HFFc6 (cell line): ENCODE measurements at regions not wholly inside any gene's neighbourhood (a gene's known extent, or its start where the extent isn't known, plus 50 kb on each side); places are given as distances from the start of the nearest gene placed in this dataset.
"Not testable (repeated sequence)": the region's sequence is repeated elsewhere in the genome, so short reads cannot be mapped to it uniquely, and the experiment has no call there.

Source experiments
- DNase-seq: peaks from one replicate; pipeline ENCODE4 v3.0.0-alpha.2; 2018
- H3K27ac Mint-ChIP-seq: 2 replicates; pipeline ENCODE4 v1.8.0; 2020; ENCODE audit warnings: mild to moderate bottlenecking, mixed read lengths
- H3K27me3 Mint-ChIP-seq: 2 replicates; pipeline ENCODE4 v1.8.0; 2021; ENCODE audit warnings: mild to moderate bottlenecking, moderate library complexity, mixed read lengths; ENCODE audit not compliant: insufficient read depth
- H3K36me3 Mint-ChIP-seq: 2 replicates; pipeline ENCODE4 v1.8.0; 2021; ENCODE audit warnings: low read depth, mixed read lengths
- H3K4me1 Mint-ChIP-seq: 2 replicates; pipeline ENCODE4 v1.8.0; 2020; ENCODE audit warnings: low read depth, mixed read lengths
- H3K4me3 Mint-ChIP-seq: 2 replicates; pipeline ENCODE4 v1.8.0; 2020; ENCODE audit warnings: mild to moderate bottlenecking, moderate library complexity, mixed read lengths
- H3K9me3 Mint-ChIP-seq: 2 replicates; pipeline ENCODE4 v1.8.0; 2020; ENCODE audit warnings: mild to moderate bottlenecking, mixed read lengths
- CTCF ChIP-seq: fragments of 200-600 bp; sonication (generic); IDR thresholded peaks from 2 replicates; pipeline ENCODE4 v1.5.0; 2021; ENCODE audit warnings: antibody characterized with exemption, mild to moderate bottlenecking

- TF ChIP-seq CTCF, result peak; percentile 83
- H3K27ac Mint-ChIP-seq, result no peak overlapping the region
- H3K27me3 Mint-ChIP-seq, result peaks cover 6% of the 10 kb centered on the region
- H3K4me1 Mint-ChIP-seq, result peaks cover 39% of the 10 kb centered on the region
- H3K9me3 Mint-ChIP-seq, result no peaks in the 10 kb centered on the region
- H3K4me3 Mint-ChIP-seq, result peak overlapping the region; percentile 25; the same call in 1 of the 2 replicates
- no peaks in the 10 kb centered on the region for H3K36me3 Mint-ChIP-seq
- DNase-seq, result peak; percentile 58
Measured at GRCh38 chr9:33737811-33738606, 57.4 kb upstream of the PRSS3 start.

- DNase-seq, result no peak
- TF ChIP-seq CTCF, result no peak
- H3K36me3 Mint-ChIP-seq, result no peaks in the 10 kb centered on the region
- H3K4me1 Mint-ChIP-seq, result peaks cover 41% of the 10 kb centered on the region
- no peaks in the 10 kb centered on the region for H3K9me3 Mint-ChIP-seq
- peak overlapping the region; percentile 2; the same call in 1 of the 2 replicates for H3K27ac Mint-ChIP-seq
- no peak overlapping the region for H3K4me3 Mint-ChIP-seq
- peaks cover 5% of the 10 kb centered on the region for H3K27me3 Mint-ChIP-seq
Measured at GRCh38 chr9:33739398-33739797, 56.0 kb upstream of the PRSS3 start.

- peaks cover 41% of the 10 kb centered on the region for H3K4me1 Mint-ChIP-seq
- no peaks in the 10 kb centered on the region for H3K36me3 Mint-ChIP-seq
Measured at GRCh38 chr9:33740075-33740474, 55.3 kb upstream of the PRSS3 start.

GRCh38 chr9:33740958-33741357 lies 54.4 kb upstream of the PRSS3 start:
- not testable (repeated sequence) for H3K36me3 Mint-ChIP-seq, H3K27ac Mint-ChIP-seq, DNase-seq, H3K4me3 Mint-ChIP-seq, H3K9me3 Mint-ChIP-seq, H3K27me3 Mint-ChIP-seq
- H3K4me1 Mint-ChIP-seq, result peaks cover 41% of the 10 kb centered on the region

More at GRCh38 chr9:33740075-33740474, 55.3 kb upstream of the PRSS3 start:
- H3K4me3 Mint-ChIP-seq, result no peak overlapping the region
- no peak for TF ChIP-seq CTCF
- DNase-seq, result no peak
- no peaks in the 10 kb centered on the region for H3K9me3 Mint-ChIP-seq
- H3K27ac Mint-ChIP-seq, result no peak overlapping the region
- peaks cover 3% of the 10 kb centered on the region; the same call in 1 of the 2 replicates for H3K27me3 Mint-ChIP-seq

GRCh38 chr9:33742051-33742450 lies 53.3 kb upstream of the PRSS3 start:
- TF ChIP-seq CTCF, result no peak
- peaks cover 41% of the 10 kb centered on the region for H3K4me1 Mint-ChIP-seq
- no peaks in the 10 kb centered on the region for H3K27me3 Mint-ChIP-seq
- H3K27ac Mint-ChIP-seq, result no peak overlapping the region
- no peaks in the 10 kb centered on the region for H3K9me3 Mint-ChIP-seq
- no peak overlapping the region for H3K4me3 Mint-ChIP-seq
- no peaks in the 10 kb centered on the region for H3K36me3 Mint-ChIP-seq
- DNase-seq, result no peak

- TF ChIP-seq CTCF, result peak; percentile 64
- H3K4me3 Mint-ChIP-seq, result no peak overlapping the region
- no peaks in the 10 kb centered on the region for H3K36me3 Mint-ChIP-seq
- H3K4me1 Mint-ChIP-seq, result peaks cover 41% of the 10 kb centered on the region
- no peaks in the 10 kb centered on the region for H3K9me3 Mint-ChIP-seq
- peak; percentile 28 for DNase-seq
- no peaks in the 10 kb centered on the region for H3K27me3 Mint-ChIP-seq
- no peak overlapping the region for H3K27ac Mint-ChIP-seq
Measured at GRCh38 chr9:33742519-33742918, 52.8 kb upstream of the PRSS3 start.
